BLaER1 (cell line): ENCODE measurements at regions not wholly inside any gene's neighbourhood (a gene's known extent, or its start where the extent isn't known, plus 50 kb on each side); places are given as distances from the start of the nearest gene placed in this dataset.
"Not testable (repeated sequence)": the region's sequence is repeated elsewhere in the genome, so short reads cannot be mapped to it uniquely, and the experiment has no call there.

Experiments used
- H3K27ac ChIP-seq: shearing (Covaris generic); formaldehyde crosslinking; 2 replicates; pipeline ENCODE4 v1.8.1; 2022
- H3K27me3 ChIP-seq: shearing (Covaris generic); formaldehyde crosslinking; 2 replicates; pipeline ENCODE4 v1.8.1; 2022
- H3K36me3 ChIP-seq: shearing (Covaris generic); formaldehyde crosslinking; 2 replicates; pipeline ENCODE4 v1.8.1; 2022
- H3K4me1 ChIP-seq: shearing (Covaris generic); formaldehyde crosslinking; 2 replicates; pipeline ENCODE4 v1.8.1; 2022
- H3K4me2 ChIP-seq: shearing (Covaris generic); formaldehyde crosslinking; 2 replicates; pipeline ENCODE4 v1.8.1; 2022
- H3K4me3 ChIP-seq: shearing (Covaris generic); formaldehyde crosslinking; 2 replicates; pipeline ENCODE4 v1.8.1; 2022
- H3K9ac ChIP-seq: shearing (Covaris generic); formaldehyde crosslinking; 2 replicates; pipeline ENCODE4 v1.8.1; 2022
- H3K9me3 ChIP-seq: shearing (Covaris generic); formaldehyde crosslinking; 2 replicates; pipeline ENCODE4 v1.8.1; 2022
- H4K20me1 ChIP-seq: shearing (Covaris generic); formaldehyde crosslinking; 2 replicates; pipeline ENCODE4 v1.8.1; 2022
- Cebpa-rat ChIP-seq: shearing (Covaris generic); IDR thresholded peaks from 2 replicates; pipeline ENCODE4 v1.8.1; 2022

GRCh38 chr1:184176058-184176457 is 124.5 kb downstream of the TSEN15 start:
- Histone ChIP-seq H4K20me1 (no peaks in the 10 kb centered on the region), H3K9ac (no peak overlapping the region), H3K9me3 (no peaks in the 10 kb centered on the region), H3K4me2 (no peak overlapping the region), H3K27me3 (no peaks in the 10 kb centered on the region), H3K4me1 (no peaks in the 10 kb centered on the region), H3K4me3 (no peak overlapping the region), H3K36me3 (no peaks in the 10 kb centered on the region), H3K27ac (no peak overlapping the region)
- TF ChIP-seq Cebpa-rat: no peak

GRCh38 chr1:184181044-184181443 is 129.5 kb downstream of the TSEN15 start:
- no peak for TF ChIP-seq Cebpa-rat
- Histone ChIP-seq H3K36me3 (no peaks in the 10 kb centered on the region), H3K27me3 (no peaks in the 10 kb centered on the region), H3K4me1 (no peaks in the 10 kb centered on the region), H3K9ac (no peak overlapping the region), H3K27ac (no peak overlapping the region), H3K4me3 (no peak overlapping the region), H3K4me2 (no peak overlapping the region), H3K9me3 (no peaks in the 10 kb centered on the region), H4K20me1 (no peaks in the 10 kb centered on the region)

GRCh38 chr1:184183919-184184318 is 132.4 kb downstream of the TSEN15 start:
- Histone ChIP-seq H3K4me1 (no peaks in the 10 kb centered on the region), H3K9me3 (no peaks in the 10 kb centered on the region), H3K4me3 (no peak overlapping the region), H3K4me2 (no peak overlapping the region), H3K36me3 (no peaks in the 10 kb centered on the region), H3K9ac (no peak overlapping the region), H4K20me1 (no peaks in the 10 kb centered on the region), H3K27ac (no peak overlapping the region), H3K27me3 (no peaks in the 10 kb centered on the region)
- no peak for TF ChIP-seq Cebpa-rat

- H3K36me3 ChIP-seq, H3K9me3 ChIP-seq: not testable (repeated sequence)
These were observed 133.1 kb downstream of the TSEN15 start for GRCh38 chr1:184184614-184185013.

GRCh38 chr1:184185347-184185746 is 133.8 kb downstream of the TSEN15 start:
- H3K27me3 ChIP-seq: no peaks in the 10 kb centered on the region
- H3K4me1 ChIP-seq: no peaks in the 10 kb centered on the region
- no peak overlapping the region for H3K4me2 ChIP-seq
- H3K9me3 ChIP-seq: no peaks in the 10 kb centered on the region
- H3K27ac ChIP-seq: no peak overlapping the region
- no peak overlapping the region for H3K4me3 ChIP-seq
- no peaks in the 10 kb centered on the region for H3K36me3 ChIP-seq
- no peaks in the 10 kb centered on the region for H4K20me1 ChIP-seq
- TF ChIP-seq Cebpa-rat: no peak
- H3K9ac ChIP-seq: no peak overlapping the region

More at GRCh38 chr1:184184614-184185013, 133.1 kb downstream of the TSEN15 start:
- H3K9ac ChIP-seq, H3K4me2 ChIP-seq, H3K4me3 ChIP-seq, H3K4me1 ChIP-seq, H4K20me1 ChIP-seq, H3K27me3 ChIP-seq, H3K27ac ChIP-seq: not testable (repeated sequence)

- Histone ChIP-seq H3K36me3 (no peaks in the 10 kb centered on the region), H4K20me1 (no peaks in the 10 kb centered on the region), H3K4me2 (no peak overlapping the region), H3K27ac (no peak overlapping the region), H3K4me1 (no peaks in the 10 kb centered on the region), H3K27me3 (no peaks in the 10 kb centered on the region), H3K9me3 (no peaks in the 10 kb centered on the region), H3K4me3 (no peak overlapping the region), H3K9ac (no peak overlapping the region)
- no peak for TF ChIP-seq Cebpa-rat
These were observed 134.6 kb downstream of the TSEN15 start for GRCh38 chr1:184186167-184186566.

- no peak overlapping the region for H3K9ac ChIP-seq
- no peak overlapping the region for H3K4me2 ChIP-seq
- H3K9me3 ChIP-seq: no peaks in the 10 kb centered on the region
- H3K36me3 ChIP-seq: no peaks in the 10 kb centered on the region
- H3K4me1 ChIP-seq: no peaks in the 10 kb centered on the region
- no peak for TF ChIP-seq Cebpa-rat
- H3K27ac ChIP-seq: no peak overlapping the region
- H3K27me3 ChIP-seq: no peaks in the 10 kb centered on the region
- no peaks in the 10 kb centered on the region for H4K20me1 ChIP-seq
- no peak overlapping the region for H3K4me3 ChIP-seq
These were observed 135.6 kb downstream of the TSEN15 start for GRCh38 chr1:184187097-184187496.

- no peak overlapping the region for H3K9ac ChIP-seq
- H3K27me3 ChIP-seq: no peaks in the 10 kb centered on the region
- no peak for TF ChIP-seq Cebpa-rat
- no peak overlapping the region for H3K4me3 ChIP-seq
- no peaks in the 10 kb centered on the region for H3K9me3 ChIP-seq
- H3K27ac ChIP-seq: no peak overlapping the region
- H4K20me1 ChIP-seq: no peaks in the 10 kb centered on the region
- H3K36me3 ChIP-seq: no peaks in the 10 kb centered on the region
- H3K4me2 ChIP-seq: no peak overlapping the region
- no peaks in the 10 kb centered on the region for H3K4me1 ChIP-seq
These were observed 136.5 kb downstream of the TSEN15 start for GRCh38 chr1:184188037-184188436.

- Histone ChIP-seq H3K4me3 (no peak overlapping the region), H3K9ac (no peak overlapping the region), H3K4me1 (no peaks in the 10 kb centered on the region), H3K36me3 (no peaks in the 10 kb centered on the region), H4K20me1 (no peaks in the 10 kb centered on the region), H3K27me3 (no peaks in the 10 kb centered on the region), H3K27ac (no peak overlapping the region), H3K4me2 (no peak overlapping the region), H3K9me3 (no peaks in the 10 kb centered on the region)
- TF ChIP-seq Cebpa-rat: no peak
These were observed 137.8 kb downstream of the TSEN15 start for GRCh38 chr1:184189361-184189760.

- Histone ChIP-seq H4K20me1 (no peaks in the 10 kb centered on the region), H3K4me3 (no peak overlapping the region), H3K9me3 (no peaks in the 10 kb centered on the region), H3K4me2 (no peak overlapping the region), H3K27ac (no peak overlapping the region), H3K4me1 (no peaks in the 10 kb centered on the region), H3K27me3 (no peaks in the 10 kb centered on the region), H3K36me3 (no peaks in the 10 kb centered on the region), H3K9ac (no peak overlapping the region)
- TF ChIP-seq Cebpa-rat: no peak
These were observed 139.1 kb downstream of the TSEN15 start for GRCh38 chr1:184190616-184191015.

- H3K4me1 ChIP-seq: no peaks in the 10 kb centered on the region
- TF ChIP-seq Cebpa-rat: no peak
- H3K36me3 ChIP-seq: no peaks in the 10 kb centered on the region
- no peaks in the 10 kb centered on the region for H3K9me3 ChIP-seq
- no peaks in the 10 kb centered on the region for H4K20me1 ChIP-seq
- H3K27me3 ChIP-seq: no peaks in the 10 kb centered on the region
- H3K4me2 ChIP-seq: no peak overlapping the region
- H3K27ac ChIP-seq: no peak overlapping the region
- no peak overlapping the region for H3K4me3 ChIP-seq
- H3K9ac ChIP-seq: no peak overlapping the region
These were observed 139.7 kb downstream of the TSEN15 start for GRCh38 chr1:184191181-184191621.
